NCI-H446 treated with DMSO at 0.1 percent for 48 hours (cell line): ENCODE measurements at regions not wholly inside any gene's neighbourhood (a gene's known extent, or its start where the extent isn't known, plus 50 kb on each side); places are given as distances from the start of the nearest gene placed in this dataset.

Experiments
- DNase-seq: peaks from one replicate; lab custom pipeline; 2025; lab: John Stamatoyannopoulos, UW

DNA sequence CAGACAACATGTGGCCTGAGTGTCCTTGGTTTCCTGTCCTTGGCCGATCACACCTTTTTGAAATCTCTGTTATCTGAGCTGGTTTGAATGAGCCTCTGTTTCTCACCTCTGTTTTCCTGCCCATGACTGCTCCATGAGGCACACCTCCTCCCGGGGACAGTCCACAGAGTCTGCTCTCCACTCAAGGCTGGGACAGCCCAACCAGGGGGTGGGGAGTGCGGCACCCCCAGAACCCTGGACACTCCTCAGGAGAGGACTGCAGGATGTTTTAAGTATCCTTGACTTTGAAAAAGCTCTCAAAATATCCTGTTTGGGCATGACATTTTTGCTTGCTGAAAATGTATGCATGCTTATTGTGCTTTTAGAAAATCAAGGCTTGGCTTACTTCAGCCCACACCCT, 333.0 kb upstream of the N4BP1 start:
- no peak for DNase-seq

DNA sequence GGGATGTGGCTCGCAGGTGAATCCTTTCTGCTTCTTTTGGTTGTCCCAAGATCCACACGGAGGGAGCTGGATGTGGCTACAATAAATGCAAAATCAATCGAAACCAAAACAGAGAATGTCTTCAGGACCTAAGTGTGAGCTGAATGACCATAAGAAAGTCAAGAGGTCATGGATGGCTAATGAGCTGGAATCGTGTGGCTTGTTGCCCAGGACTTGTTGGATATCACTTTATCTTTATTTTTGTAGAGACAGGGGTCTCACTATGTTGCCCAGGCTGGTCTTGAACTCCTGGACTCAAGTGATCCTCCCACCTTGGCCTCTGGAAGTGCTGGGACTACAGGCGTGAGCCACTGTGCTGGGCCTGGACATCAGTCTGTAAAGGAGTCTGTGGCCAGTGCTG, 326.8 kb upstream of the N4BP1 start:
- no peak for DNase-seq

DNA sequence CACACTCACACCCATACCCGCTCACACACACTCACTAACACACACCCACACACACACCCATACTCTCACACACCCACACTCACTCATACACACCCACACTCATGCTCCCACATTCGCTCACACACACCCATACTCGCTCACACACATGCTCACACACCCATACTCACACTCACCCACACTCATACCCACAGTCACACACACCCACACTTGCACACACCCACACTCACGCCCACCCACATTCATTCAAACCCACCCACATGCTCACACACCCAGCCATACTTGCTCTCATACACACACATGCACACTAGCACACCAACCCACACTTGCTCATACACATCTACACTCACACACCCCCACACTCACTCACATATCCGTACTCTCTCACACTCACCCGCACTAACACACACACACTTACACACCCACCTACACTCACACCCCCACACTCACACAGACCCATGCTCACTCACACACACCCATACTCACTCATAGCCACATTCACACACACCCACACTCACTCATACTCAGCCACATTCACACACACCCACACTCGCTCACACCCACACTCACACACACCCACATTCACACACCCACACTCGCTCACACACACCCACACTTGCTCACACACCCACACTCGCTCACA, 322.4 kb upstream of the N4BP1 start:
- no peak for DNase-seq

DNA sequence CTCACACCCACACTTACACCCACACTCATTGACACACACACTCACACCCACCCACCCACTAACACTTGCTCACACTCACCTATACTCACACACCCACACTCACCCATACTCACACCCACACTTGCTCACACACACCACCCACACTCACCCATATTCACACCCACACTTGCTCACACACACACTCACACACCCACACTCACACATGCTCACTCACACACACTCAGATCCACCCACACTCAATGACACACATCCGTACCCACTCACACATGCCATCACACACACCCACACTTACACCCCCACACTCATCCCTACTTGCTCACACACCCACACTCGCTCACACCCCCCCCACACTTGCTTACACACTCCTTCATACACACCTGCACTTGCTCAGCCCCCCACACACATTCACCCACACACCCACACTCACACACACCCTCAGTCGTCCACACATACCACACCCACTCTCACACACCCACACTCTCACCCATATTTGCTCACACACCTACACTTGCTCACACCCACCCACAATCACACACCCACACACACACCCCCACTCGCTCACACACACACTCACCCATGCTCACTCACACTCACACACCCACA, 321.1 kb upstream of the N4BP1 start:
- no peak for DNase-seq

DNA sequence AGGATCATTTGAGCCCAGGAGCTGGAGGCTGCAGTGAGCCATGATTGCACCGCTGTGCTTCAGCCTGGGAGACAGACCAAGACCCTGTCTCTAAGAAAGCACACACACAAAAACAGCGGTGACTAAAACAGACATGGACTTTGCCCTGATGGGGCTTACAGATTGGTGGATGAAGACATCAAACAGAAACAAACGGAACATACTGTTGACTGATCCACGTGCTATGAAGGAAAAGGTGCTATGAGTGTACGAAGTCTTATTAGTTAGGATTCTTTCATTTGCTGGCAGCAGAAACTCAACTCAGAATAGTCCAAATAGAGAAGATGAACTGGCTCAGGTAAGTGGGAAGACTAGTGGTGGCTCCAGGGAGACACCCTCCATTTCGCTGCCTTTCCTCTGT, 309.8 kb upstream of the N4BP1 start:
- DNase-seq, result no peak

DNA sequence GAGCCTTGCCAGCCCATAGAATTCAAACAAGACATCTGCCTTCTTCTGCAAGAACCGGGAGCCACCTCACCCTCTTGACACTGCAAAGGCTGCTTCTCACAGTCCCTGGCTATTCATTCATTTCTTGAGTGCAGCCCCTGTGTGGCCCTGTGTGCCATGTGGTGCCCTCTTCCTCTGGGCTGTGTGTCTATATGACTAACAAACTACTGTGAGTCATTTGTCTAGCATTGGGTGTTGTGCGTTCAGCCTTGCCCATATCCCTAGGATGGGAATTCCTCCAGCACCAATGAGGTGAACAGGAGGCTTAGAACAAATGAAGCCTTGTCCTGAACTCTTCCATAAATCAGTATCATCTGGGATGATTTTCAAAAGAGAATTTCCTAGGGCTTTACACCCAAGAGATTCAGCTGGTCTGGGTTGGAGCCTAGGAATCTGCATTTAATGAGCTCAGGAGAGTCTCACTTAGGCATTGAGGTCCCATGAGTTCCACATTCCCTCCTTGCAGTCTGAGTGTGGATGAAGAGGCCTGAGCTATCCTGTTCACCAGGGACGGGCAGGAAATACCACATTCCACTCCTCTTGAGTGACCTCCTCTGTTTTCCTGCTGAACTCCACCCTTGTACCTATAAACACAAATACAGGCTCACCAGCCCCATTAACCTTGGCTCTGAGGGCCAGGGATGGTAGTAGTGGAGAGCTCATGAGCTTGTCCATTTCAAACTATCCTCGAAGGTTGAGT, 308.7 kb upstream of the N4BP1 start:
- DNase-seq, result no peak

DNA sequence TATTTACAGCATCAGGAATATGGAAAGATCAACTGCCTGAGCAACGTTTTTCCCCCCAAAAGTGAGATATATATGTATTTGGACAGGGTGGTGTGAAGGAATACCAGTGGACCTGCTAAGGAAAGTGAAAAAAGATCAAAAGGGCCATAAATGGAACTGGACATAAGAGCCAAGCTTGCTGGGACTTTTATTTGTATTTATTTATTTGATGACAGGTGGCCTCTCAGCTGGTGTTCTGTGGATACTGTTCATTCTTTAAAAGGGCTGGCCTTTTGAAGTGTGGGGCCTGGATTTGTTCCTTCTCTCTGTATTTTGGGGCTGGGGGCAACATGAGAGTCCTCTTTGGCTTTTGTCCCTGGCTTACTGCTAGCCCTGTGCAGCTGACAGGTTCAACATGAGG, 306.6 kb upstream of the N4BP1 start:
- no peak for DNase-seq

DNA sequence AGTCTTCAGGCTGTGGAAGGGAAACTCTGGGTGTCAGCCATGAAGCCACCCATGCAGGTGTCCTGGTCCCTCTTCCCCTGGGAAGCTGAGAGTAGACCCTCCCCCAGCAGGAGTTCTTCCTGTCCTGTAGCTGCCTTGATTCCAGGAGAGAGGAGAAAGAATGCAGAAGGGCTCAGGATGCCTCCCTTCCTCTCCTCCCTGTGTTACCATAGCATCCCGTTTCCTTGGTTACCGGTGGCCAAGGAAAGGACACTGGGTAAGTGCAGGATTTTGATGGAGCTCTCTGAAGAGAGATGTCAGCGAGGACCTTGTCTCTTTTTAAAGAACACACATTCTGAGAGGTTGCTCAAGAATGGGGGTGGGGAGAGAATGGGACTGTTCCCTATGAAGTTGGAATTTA, 304.1 kb upstream of the N4BP1 start:
- DNase-seq, result no peak

DNA sequence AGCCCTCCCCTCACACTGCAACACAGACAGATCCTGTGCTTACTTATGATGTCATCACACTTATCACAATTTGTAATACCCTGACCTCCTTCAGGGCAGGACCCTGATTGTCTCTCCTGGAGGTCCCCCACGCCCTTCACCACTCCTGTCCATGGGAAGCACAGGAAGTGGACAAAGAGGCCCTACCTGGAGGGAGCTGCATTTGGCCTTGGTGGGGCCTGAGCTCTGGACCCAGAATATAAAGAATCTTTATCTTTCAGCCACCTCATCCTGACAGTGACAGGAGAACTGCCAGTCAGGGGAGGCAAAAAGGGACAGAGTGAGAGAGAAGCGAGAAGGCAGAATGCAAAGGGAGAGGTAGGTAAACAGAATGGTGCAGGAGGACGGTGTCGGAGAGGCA, 303.4 kb upstream of the N4BP1 start:
- no peak for DNase-seq

DNA sequence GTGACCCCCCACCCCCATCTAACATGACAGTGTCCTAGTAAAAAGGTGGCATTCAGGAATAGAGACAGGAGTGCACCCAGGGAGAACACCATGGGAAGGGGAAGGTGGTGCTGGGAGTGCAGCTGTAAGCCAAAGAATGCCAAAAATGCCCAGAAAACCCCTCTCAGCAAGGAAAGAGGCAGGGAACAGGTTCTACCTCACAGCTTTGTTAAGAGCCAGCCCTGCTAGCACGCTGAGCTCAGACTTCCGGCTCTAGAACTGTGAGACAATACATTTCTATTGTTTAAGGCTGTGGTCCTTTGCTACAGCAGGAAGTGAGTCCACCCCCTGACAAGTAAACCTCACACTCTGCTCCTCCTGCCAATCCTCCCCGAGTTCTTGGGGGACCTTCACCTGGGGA, 302.4 kb upstream of the N4BP1 start:
- DNase-seq, result no peak

DNA sequence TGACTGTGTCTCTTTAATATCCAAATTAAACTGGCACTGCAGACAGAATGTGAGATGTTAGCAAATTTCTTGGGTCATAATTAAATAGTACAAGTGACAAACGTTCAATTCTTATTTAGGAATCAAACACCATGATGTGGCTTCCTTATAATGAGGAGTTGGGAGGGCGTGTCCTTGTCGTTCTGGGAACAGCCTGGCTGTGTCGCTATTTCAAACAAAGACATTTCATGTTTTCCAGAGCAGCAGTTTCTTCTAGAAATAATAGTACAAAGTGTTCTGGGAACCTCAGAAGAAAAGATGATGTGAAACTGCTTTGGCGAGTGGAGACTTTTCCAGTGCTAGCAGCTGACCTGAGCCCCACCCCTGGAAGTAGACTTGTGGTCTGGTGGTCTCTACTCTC, 301.7 kb upstream of the N4BP1 start:
- no peak for DNase-seq

DNA sequence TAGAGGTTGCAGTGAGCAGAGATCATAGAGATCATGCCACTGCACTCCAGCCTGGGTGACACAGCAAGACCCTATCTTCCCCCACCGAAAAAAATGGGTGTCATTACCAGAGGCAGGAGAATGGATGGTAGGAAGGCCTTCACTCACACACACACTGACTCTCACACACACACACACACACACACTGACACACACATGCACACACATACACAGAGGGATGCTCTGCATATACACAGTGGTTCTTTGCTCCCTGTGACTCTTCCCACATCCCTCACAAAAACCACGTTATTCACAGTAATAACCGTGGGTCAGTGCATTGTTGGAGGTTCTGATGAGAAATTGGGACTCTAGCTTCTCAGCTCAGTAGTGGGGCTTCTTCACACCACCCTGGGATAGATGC, 300.2 kb upstream of the N4BP1 start:
- no peak for DNase-seq

DNA sequence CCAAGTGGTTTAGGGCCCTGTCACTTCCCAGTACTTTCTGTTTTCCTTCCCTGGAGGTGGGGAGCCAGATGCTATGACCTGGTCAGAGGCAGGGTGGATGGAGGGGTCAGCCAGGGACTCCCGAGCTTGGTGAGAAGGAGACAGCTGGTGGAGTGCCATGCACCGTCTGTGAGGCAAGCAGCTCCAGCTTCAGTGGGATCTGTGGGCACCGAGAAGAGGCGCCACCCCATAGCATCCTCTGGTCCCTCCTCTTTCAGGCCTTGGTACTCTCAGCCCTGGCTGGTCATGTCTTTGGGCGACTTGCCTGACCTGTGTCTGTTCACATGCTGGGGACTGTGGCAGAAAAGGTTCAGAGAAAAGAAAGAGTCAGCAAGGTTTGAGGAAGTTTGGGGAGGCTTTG, 299.3 kb upstream of the N4BP1 start:
- DNase-seq, result no peak

DNA sequence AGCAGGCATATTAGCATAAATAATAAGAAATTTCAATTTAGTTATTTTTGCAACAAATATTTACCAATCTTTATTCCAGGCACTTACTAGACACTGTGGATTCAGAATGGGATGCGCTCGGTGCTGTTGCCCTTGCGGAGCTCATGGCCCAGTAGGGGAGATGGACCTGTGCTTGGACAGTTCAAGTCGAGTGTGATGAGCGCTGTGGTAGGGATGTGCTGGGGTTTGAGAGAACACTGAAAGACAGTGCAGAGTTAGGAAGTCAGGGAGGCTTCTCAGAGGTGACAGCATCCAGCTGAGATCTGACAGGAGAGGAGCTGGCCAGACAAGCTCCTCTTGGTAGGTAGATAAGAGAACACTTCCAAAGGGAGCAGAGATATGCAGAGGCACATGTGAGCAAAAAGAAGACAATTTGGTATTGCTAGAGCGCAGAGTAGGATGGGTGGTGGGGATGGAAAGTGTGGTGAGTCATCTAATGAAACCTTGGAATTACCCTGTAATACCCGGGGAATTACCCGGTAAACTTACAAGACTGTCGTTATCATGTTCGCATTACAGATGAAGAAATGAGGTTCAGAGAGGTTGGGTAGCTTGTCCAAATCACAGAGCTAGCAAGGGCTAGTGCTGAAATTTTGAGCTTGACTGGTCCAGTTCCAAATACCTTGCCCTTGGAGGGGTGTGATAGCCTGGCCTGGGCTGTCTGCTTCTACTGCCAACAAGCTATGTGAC, 298.1 kb upstream of the N4BP1 start:
- no peak for DNase-seq

DNA sequence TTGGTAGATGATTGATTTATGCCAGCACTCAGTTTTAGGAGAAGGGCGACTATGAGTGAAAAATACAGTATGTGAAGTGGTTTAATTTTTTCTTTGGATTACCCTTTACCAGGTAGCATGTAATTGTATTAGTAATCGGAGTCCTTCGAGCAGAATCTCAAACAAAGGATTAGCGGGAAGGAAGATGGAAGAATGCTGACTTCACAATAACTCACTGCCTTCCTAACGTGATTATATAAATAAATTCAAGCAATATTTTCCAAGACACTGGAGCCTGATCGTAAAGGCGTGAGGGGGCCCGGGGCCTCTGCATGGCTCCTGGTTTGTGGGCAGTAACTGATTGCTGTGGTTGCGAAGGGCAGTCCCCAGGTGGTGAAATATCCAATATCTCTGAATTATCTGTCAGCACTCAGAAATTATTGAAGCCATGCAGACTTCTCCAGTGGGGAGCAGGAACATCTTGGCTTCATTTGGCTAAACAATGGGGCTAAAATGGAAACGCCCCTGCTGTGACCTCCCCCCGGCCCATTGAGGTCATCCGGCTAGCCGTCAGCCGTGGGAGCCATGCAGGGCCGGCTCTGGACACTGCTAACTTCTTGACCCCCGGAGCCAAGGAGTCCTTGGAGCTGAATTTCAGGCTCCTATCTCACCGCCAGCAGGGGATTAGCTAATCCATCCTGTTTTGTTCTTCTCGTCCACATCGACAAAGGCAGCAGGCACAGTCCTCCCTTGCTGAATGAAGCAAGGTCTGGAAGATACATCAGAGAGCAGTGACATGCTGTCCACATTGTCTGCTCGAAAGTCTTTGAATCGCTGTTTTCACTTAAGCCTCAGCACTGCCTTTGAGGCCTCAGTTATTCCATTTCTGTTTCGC, 295.9 kb upstream of the N4BP1 start:
- DNase-seq, result no peak

DNA sequence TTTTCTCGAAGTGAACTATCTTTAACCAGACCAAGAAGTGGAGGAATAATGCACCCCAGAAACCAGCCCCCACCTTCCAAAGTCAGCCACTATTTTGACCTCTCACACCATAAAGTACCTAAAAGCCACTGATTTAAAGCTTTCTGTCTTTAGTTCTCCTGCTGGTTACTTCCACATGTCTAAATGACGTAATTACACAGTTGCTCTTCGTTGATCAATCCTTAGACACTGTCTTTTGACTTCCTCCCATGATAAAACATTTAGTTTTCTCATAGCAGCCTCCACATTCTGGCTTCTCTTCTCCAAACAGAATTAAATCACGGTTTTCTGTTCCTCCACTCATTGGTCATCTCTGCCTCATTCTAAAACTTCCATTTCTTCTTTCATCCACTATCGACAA, 294.4 kb upstream of the N4BP1 start:
- no peak for DNase-seq

DNA sequence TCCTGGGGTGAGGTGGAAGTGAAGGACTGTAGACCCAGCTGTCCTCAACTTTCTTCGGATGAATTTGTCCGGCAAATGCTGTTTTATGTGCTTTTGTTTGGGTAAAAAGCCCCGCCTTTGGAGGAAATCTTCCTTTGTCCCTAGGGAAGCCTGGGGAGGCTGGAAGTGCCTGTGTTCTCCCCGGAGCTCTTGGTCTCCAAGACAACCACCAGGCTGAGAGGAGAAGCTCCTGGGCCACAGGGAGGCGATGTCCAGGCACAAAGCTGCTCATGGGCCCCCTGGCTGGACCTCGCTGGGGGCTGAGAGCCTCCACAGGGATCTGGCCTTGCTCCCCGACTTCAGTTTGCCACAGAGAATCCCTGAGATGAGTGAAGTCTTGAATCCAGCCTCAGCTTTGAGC, 293.1 kb upstream of the N4BP1 start:
- no peak for DNase-seq

DNA sequence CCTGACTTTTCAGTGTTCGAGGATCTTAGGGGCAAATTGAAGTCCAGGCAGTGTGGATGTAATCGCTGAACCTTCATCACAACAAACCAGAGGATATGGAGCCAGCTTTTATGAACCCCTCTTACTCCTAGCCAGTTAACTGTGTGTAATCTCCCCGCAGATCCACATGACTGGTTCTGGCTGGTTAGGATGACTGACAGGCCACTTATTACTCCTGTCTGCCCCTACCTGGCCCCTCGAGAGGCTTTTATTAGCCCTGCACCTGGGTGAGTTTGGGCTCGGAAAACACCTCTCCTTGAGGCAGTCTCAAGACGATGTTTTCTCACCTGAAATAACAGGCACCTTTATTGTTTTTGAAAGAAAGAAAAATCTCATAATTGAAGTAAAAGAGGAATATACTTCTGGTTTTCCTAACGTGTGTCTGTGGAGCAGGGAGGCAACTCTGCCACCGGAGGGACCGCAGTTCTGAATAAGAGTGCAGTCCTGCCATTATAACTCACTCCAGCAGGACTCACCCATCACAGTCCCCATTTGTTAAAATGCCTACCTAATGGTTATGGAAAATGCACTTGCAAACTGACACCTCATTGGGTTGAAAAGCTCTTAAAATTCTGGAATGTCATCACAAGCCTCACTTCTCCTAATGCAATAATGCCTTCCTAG, 291.9 kb upstream of the N4BP1 start:
- no peak for DNase-seq

DNA sequence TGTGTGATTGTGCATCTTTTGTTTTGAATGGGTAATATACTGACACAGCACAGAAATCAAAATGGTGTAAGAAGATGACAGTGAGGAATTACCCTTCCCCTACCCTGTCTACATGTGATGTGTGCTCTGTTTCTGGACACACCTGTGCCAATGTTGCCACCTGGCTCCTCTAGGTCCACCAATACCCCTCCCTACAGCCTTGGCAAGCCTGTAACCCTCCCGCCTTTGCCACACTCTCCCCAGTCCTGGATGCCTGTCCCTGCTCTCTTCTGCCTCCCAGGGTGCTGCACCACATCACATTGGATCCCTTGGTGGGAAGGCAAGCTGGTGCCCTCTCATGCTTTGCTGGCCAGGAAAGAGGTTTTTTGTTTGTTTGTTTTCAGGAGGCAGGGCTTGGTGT, 289.5 kb upstream of the N4BP1 start:
- no peak for DNase-seq

DNA sequence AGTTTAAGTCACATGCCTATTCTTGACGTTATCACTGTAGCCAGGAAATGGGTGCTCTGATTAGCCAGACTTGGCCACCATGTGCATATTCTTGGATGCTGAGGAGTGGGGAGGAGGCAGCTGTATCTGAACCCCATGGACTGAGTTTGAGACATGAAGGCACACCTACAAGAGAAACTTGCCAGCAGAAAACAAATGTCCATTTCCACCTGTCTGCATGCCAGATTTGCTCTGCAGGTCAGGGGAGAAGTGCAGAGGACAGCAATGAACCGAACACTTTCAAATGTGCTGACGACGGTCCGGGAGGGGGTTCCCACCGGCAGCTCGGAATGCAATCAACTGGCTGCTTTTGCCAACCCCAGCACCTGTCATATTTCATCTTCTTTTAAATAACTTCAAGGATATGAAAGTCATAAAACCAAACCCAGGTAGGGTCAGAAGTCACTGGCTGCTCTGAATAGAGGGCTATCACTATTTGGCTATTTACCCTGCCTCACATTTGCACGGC, 287.8 kb upstream of the N4BP1 start:
- no peak for DNase-seq

DNA sequence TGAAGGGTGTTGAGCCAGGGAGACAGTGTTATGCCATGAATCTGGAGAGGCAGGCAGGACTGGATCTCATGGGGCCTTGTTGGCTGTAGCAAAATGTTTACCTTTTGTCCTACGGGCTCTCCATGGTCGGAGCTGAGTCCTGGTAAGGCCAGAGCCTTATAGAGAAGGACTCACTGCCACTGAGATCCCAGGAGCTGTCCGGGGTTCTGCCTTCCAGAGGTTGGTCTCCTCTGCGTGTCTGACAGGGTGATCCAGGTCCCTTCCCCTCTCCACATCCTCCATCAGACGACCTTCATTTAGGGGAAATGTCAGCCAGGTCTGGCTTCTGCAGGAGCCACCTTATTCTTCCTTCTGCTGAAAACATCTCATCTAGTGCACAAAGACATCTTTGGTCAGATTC, 285.2 kb upstream of the N4BP1 start:
- no peak for DNase-seq
